Kidney tubule cell (primary cell): ENCODE measurements at regions not wholly inside any gene's neighbourhood (a gene's known extent, or its start where the extent isn't known, plus 50 kb on each side); places are given as distances from the start of the nearest gene placed in this dataset.

ENCODE experiments used
- DNase-seq: peaks from one replicate; pipeline ENCODE4 v3.0.0-alpha.2; 2018; ENCODE audit warnings: low spot score

GRCh38 chr2:58954880-58955385, 713.8 kb upstream of the FANCL start:
- DNase-seq: no peak

- DNase-seq: no peak
Observed at GRCh38 chr2:58951722-58952121, 710.6 kb upstream of the FANCL start.

GRCh38 chr2:58950795-58951462, 709.8 kb upstream of the FANCL start:
- DNase-seq: no peak

GRCh38 chr2:58939388-58939787, 698.3 kb upstream of the FANCL start:
- peak; percentile 48 for DNase-seq

GRCh38 chr2:58938988-58939387, 697.9 kb upstream of the FANCL start:
- peak; percentile 4 for DNase-seq

GRCh38 chr2:58932801-58933200, 691.7 kb upstream of the FANCL start:
- no peak for DNase-seq

- DNase-seq: no peak
Observed at GRCh38 chr2:58930537-58930936, 689.4 kb upstream of the FANCL start.

GRCh38 chr2:58928973-58929372, 687.8 kb upstream of the FANCL start:
- no peak for DNase-seq

- DNase-seq: no peak
Observed at GRCh38 chr2:58928391-58928790, 687.3 kb upstream of the FANCL start.

GRCh38 chr2:58926112-58926511, 685.0 kb upstream of the FANCL start:
- DNase-seq: no peak

GRCh38 chr2:58925676-58926081, 684.6 kb upstream of the FANCL start:
- no peak for DNase-seq

- peak; percentile 34 for DNase-seq
Observed at GRCh38 chr2:58923869-58924268, 682.7 kb upstream of the FANCL start.

GRCh38 chr2:58922245-58922644, 681.1 kb upstream of the FANCL start:
- no peak for DNase-seq

- DNase-seq: no peak
Observed at GRCh38 chr2:58921676-58922075, 680.6 kb upstream of the FANCL start.

GRCh38 chr2:58920001-58920400, 678.9 kb upstream of the FANCL start:
- no peak for DNase-seq

GRCh38 chr2:58919316-58919715, 678.2 kb upstream of the FANCL start:
- no peak for DNase-seq

GRCh38 chr2:58918141-58918540, 677.0 kb upstream of the FANCL start:
- DNase-seq: no peak

- DNase-seq: no peak
Observed at GRCh38 chr2:58917596-58917995, 676.5 kb upstream of the FANCL start.

GRCh38 chr2:58916063-58916462, 674.9 kb upstream of the FANCL start:
- no peak for DNase-seq

GRCh38 chr2:58914733-58915505, 673.8 kb upstream of the FANCL start:
- no peak for DNase-seq

GRCh38 chr2:58913082-58913726, 672.1 kb upstream of the FANCL start:
- no peak for DNase-seq

GRCh38 chr2:58911877-58912276, 670.8 kb upstream of the FANCL start:
- DNase-seq: no peak
